Right lung (tissue), 2 donors: ENCODE measurements at regions not wholly inside any gene's neighbourhood (a gene's known extent, or its start where the extent isn't known, plus 50 kb on each side); places are given as distances from the start of the nearest gene placed in this dataset.

Experiments used
- DNase-seq, 2 donors: peaks; one replicate each; pipeline ENCODE4 v3.0.0-alpha.2; 2013

DNA sequence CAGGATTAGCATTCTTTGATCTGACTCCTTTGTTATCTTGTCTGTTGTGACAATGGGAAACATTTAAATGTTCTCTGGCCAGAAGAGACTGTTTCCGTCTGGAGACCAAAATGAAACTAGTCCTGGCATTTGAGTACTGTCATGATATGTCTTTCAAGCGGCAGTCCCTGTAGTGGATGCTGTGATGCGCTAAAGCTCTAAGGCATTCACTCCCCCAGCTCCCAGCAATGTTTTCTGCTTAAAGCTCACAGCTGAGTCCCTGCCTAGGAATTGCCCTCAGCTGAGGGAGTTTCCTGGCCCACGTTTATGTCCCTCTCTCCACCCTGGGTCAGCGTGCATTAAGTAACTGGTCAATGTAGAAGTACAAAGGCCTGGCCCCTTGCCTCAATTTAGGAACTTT is 109.4 kb downstream of the UCHL5 start:
- no peak for DNase-seq

DNA sequence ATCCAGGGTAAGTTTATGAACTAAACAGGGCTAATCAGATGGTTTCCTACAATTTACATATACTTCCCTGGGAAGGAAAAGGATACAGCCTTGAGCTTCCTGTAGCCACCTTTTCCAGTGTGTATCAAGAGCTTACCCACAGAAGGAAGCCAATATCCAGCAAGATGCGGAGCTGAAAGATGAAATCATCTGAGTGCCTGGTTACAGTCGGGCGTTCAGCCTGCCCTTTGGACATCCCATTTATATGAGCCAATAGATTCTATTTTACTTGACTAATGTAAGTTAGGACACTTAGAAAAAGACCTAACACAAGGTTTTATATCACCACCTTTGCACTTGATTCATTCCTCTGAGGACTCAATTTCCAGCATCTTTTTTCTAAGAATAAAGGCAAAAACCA is 108.2 kb downstream of the UCHL5 start:
- no peak for DNase-seq

DNA sequence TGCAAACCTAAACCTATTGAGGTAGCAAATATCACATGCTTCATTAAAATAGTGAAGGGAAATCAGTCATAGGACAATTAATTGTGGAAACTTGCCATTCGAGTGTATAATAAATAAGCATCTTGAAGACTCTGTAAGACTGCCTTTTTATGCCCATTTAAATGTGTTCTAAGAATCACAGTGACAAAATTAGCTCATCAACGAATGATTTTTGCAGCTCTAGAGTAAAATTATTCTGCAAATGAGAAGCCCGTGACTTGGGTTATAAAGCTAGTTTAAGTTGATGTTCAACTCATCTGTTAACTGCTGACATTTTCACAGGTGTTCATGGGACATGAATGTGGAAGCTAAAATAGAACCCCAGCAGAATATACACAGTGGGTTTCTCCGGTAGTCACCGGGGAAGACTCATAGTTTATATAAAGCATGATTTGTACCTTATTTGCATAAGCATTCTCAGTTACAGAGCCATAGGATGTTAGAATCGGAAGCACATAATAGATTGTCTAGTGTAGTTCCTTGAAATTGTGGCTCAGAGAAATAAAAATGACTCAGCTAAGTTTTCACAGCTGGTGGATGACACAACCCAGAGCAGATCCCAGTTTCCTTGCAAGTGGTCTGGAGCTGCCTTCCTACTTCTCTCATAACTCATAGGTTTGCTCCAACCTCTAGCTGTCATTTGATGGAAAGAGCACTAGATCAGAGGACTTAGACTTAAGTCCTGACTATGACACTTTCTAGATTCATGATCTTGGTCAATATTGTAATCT is 107.3 kb downstream of the UCHL5 start:
- no peak for DNase-seq

DNA sequence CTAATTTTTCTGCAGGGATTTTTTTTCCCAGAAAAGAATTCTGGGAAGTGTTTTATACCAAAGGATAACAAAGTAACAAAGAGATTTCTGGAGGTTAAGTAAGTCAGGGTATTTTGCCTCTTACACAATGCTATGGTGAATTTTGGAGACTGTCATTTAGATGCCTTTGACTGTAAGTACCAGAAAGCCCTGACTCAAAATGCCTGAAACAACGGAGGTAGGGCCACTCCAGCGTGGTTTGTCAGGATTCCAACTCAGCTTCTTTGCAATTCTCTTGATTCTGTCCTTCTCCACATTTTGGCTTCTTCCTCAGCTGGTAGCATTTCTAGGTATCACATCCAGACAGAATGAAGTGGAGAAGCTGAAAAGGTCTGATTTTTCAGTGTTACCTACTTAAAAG is 106.5 kb downstream of the UCHL5 start:
- DNase-seq: no peak

DNA sequence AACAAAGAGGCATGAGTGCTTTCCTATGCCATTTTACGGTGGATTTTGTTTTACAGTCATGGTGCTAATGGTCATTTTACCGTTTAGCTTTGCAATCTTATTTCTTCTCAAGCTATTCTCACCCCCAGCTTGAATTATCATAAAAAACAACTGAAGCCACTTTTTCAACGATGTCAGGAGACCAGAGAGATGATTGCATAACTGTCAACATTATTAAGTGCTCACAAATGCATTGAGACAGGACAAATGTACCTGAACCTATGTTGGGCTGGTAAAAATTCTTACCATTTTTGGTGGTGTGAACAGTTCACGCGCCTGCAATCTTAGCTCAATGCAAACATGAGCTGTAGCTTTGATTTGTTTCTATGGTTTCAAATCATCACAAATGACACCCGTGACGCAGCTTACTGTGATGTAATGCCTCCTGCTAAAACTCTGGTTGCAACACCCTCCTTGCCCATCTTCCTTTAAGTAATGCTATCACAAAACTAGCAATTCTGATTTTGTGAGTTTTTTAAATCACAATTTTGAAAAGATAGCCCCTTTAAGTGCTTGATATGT is 104.4 kb downstream of the UCHL5 start:
- DNase-seq: no peak

DNA sequence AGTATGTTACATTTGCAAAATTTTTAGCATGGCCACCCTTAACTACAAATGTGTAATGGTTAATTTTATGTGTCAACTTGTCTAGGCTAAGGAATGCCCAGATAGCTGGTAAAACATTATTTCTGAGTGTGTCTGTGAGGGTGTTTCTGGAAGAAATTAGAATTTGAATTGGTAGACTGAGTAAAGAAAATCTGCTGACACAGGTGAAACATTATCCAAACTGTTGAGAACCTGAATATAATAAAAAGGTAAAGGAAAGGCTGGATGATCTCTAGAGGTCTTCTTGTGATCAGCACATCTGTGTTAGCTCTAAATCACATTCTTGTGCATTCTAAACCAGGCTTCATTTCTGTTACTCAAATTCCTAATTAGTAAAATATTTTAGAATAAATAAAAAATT is 100.8 kb downstream of the UCHL5 start:
- no peak for DNase-seq

DNA sequence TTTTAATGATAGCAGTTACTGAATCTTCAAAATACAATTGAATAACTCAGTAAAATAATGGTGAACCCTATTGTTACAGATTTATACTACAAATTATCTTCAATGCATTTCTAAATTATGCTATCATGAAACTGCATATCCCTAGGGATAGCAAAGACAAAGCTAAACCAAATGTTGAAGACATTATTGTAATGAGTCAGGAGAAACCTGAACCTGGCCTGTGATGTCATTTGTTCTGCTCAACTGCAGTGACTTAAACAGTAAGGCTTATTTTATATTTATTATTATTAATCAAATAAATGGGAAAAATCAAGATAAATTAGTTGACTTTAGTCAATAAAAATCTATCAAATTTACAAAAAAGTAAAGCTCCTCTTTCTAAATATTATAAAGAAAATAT is 100.3 kb downstream of the UCHL5 start:
- DNase-seq: no peak

DNA sequence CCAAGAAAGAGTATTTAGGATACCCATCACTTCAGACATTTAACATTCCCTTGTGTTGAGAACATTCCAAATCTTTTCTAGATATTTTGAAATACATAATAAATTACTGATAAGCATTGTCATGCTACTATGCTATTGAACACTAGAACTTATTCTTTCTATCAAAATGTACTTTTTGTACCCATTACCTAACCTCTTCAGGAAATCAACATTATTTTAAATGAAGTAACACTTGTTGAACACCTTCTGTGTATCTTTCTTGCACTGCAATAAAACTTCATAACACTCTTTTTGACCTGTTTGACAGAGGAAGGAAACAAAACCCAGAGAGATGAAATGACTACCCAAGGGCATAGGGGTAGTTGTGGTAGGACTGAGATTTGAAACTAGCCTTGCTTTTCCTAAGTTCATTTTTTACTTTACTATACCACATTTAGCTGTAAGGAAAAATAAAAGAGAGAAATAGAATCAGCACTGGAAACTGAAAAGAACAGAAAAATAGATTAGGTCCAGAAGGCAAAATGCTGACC is 99.4 kb downstream of the UCHL5 start:
- DNase-seq: no peak
